Sigmoid colon (tissue), 4 donors: ENCODE measurements at regions not wholly inside any gene's neighbourhood (a gene's known extent, or its start where the extent isn't known, plus 50 kb on each side); places are given as distances from the start of the nearest gene placed in this dataset.

Source experiments
- EP300 ChIP-seq, 4 donors: sonication (generic); formaldehyde crosslinking; IDR thresholded peaks; one replicate each; pipeline ENCODE4 v1.6.1; 2017; ENCODE audit warnings: antibody characterized with exemption in 4 of 4
- POLR2A ChIP-seq, 2 donors: fragments of 450-650 bp; IDR thresholded peaks; one replicate each; pipeline ENCODE4 v1.6.1; 2016; ENCODE audit warnings: antibody characterized with exemption in 2 of 2, mild to moderate bottlenecking in 2 of 2, moderate library complexity in 2 of 2

DNA sequence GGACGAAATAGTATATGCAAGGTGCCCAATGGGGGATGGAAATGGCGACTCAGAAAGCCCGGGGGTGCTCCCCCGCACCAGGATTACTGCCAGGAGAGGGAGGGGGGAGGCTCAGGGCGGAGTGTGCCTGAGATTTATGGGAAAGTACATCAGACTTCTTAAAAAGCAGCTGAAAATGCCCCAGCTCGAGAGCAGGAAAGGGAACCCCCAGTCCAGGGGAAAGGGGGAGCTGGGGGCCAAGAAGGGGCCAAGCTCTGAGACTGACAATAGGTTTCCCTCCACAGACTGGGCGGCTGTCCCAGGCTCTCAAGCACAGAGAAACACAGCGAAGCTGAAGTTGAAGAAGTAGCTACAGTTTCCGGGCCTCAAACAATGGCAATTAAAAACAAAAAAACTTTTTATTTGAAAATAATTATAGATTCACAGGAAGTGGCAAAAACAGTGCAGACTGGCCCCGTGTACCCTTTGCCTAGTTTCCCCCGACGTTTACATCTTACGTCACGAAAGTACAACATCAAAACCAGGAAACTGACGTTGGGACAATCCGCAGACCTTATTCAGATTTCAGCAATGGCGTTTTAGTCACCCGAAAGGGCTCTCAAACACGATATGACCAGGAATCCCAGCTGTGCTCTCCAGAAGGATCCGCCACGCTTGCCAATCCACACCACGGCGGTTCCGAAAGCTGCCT, 83.9 kb upstream of the FGFR2 start:
- TF ChIP-seq POLR2A (IDR thresholded peaks at IDR 0.05) (no peak), EP300 (IDR thresholded peaks at IDR 0.05) (no peak)
